Parathyroid adenoma (tissue), 2 donors: ENCODE measurements at regions not wholly inside any gene's neighbourhood (a gene's known extent, or its start where the extent isn't known, plus 50 kb on each side); places are given as distances from the start of the nearest gene placed in this dataset.

Experiments
- H2AFZ ChIP-seq: fragments of 300-600 bp; sonication (generic); one replicate; pipeline ENCODE4 v1.7.0; 2017; ENCODE audit warnings: antibody characterized with exemption, mild to moderate bottlenecking
- H3K27ac ChIP-seq: fragments of 300-600 bp; sonication (generic); one replicate; pipeline ENCODE4 v1.7.0; 2017
- H3K27me3 ChIP-seq: fragments of 300-600 bp; sonication (generic); one replicate; pipeline ENCODE4 v1.7.0; 2017; ENCODE audit warnings: low read length; ENCODE audit not compliant: control insufficient read depth, insufficient read depth
- H3K36me3 ChIP-seq: fragments of 300-600 bp; sonication (generic); one replicate; pipeline ENCODE4 v1.7.0; 2017; ENCODE audit warnings: low read length; ENCODE audit not compliant: control insufficient read depth, insufficient read depth
- H3K4me1 ChIP-seq: fragments of 300-600 bp; sonication (generic); one replicate; pipeline ENCODE4 v1.7.0; 2017; ENCODE audit warnings: control low read depth
- H3K4me2 ChIP-seq: fragments of 300-600 bp; sonication (generic); one replicate; pipeline ENCODE4 v1.7.0; 2017; ENCODE audit warnings: low read length
- H3K4me3 ChIP-seq: fragments of 300-600 bp; sonication (generic); one replicate; pipeline ENCODE4 v1.7.0; 2017; ENCODE audit warnings: low read depth, low read length
- H3K79me2 ChIP-seq: fragments of 300-600 bp; sonication (generic); one replicate; pipeline ENCODE4 v1.7.0; 2017; ENCODE audit warnings: control low read depth
- H3K9ac ChIP-seq: fragments of 300-600 bp; sonication (generic); one replicate; pipeline ENCODE4 v1.7.0; 2017; ENCODE audit warnings: mild to moderate bottlenecking
- H3K9me3 ChIP-seq: fragments of 300-600 bp; sonication (generic); one replicate; pipeline ENCODE4 v1.7.0; 2017; ENCODE audit warnings: low read length; ENCODE audit not compliant: control insufficient read depth
- TF ChIP-seq, protein P1 (sequence below): fragments of 300-600 bp; sonication (generic); IDR thresholded peaks from one replicate; pipeline ENCODE4 v1.7.0; 2017; ENCODE audit warnings: antibody characterized with exemption, mild to moderate bottlenecking
- donor health status: primary hyperparathyroidism.

GRCh38 chr13:67445436-67445835, 215.3 kb upstream of the PCDH9 start:
- Histone ChIP-seq H3K4me3 (no peak overlapping the region), H3K9ac (no peak overlapping the region), H3K27ac (no peak overlapping the region), H3K36me3 (no peaks in the 10 kb centered on the region), H3K27me3 (no peaks in the 10 kb centered on the region), H3K79me2 (no peaks in the 10 kb centered on the region), H3K4me2 (no peak overlapping the region), H3K9me3 (no peaks in the 10 kb centered on the region), H3K4me1 (no peaks in the 10 kb centered on the region), H2AFZ (no peak overlapping the region)
- TF ChIP-seq, protein P1, sequence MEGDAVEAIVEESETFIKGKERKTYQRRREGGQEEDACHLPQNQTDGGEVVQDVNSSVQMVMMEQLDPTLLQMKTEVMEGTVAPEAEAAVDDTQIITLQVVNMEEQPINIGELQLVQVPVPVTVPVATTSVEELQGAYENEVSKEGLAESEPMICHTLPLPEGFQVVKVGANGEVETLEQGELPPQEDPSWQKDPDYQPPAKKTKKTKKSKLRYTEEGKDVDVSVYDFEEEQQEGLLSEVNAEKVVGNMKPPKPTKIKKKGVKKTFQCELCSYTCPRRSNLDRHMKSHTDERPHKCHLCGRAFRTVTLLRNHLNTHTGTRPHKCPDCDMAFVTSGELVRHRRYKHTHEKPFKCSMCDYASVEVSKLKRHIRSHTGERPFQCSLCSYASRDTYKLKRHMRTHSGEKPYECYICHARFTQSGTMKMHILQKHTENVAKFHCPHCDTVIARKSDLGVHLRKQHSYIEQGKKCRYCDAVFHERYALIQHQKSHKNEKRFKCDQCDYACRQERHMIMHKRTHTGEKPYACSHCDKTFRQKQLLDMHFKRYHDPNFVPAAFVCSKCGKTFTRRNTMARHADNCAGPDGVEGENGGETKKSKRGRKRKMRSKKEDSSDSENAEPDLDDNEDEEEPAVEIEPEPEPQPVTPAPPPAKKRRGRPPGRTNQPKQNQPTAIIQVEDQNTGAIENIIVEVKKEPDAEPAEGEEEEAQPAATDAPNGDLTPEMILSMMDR = no peak

GRCh38 chr13:67443923-67444322, 213.8 kb upstream of the PCDH9 start:
- Histone ChIP-seq H3K36me3 (no peaks in the 10 kb centered on the region), H3K27ac (no peak overlapping the region), H3K9me3 (no peaks in the 10 kb centered on the region), H3K4me3 (no peak overlapping the region), H3K9ac (no peak overlapping the region), H3K4me1 (no peaks in the 10 kb centered on the region), H3K27me3 (no peaks in the 10 kb centered on the region), H2AFZ (no peak overlapping the region), H3K79me2 (no peaks in the 10 kb centered on the region), H3K4me2 (no peak overlapping the region)
- TF ChIP-seq, protein P1 = no peak

DNA sequence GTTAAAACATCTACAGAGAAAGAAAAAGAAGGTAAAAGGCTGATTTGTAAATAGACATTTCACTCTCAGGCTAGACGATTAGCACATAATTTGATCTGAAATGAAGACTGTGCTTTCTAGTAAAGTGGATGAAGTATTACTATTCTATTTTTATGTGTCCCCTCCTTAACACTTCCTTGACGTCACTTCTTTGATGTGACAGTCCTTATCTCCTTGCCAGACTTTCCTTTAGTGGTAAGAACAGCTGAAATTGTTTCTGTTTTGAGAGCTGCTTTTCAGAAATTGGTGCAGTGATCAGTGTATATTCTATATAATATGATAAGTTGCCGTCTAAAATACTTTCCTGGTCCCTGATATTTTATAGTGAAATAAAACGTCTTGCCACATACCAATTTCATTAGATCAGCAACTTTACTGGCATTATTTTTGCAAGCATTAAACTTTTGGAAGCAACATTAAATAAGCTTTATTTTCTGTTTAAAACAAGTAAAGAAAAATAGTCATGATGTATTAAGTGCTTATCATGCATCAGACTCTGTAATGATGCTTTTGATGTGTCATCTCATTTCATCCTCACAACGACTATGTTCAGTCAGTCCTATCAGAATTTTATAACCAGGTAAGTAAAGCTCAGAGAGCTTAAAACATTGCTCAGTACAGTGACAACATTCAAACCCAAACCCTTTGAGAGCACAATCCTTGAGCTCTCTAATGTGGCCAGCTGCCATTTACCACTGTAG, 210.3 kb upstream of the PCDH9 start:
- H3K4me2 ChIP-seq = no peak overlapping the region
- H3K27ac ChIP-seq = no peak overlapping the region
- no peak overlapping the region for H2AFZ ChIP-seq
- H3K36me3 ChIP-seq = no peaks in the 10 kb centered on the region
- no peaks in the 10 kb centered on the region for H3K4me1 ChIP-seq
- TF ChIP-seq, protein P1 = no peak
- H3K9me3 ChIP-seq = no peaks in the 10 kb centered on the region
- H3K9ac ChIP-seq = no peak overlapping the region
- no peaks in the 10 kb centered on the region for H3K79me2 ChIP-seq
- no peaks in the 10 kb centered on the region for H3K27me3 ChIP-seq
- H3K4me3 ChIP-seq = no peak overlapping the region

DNA sequence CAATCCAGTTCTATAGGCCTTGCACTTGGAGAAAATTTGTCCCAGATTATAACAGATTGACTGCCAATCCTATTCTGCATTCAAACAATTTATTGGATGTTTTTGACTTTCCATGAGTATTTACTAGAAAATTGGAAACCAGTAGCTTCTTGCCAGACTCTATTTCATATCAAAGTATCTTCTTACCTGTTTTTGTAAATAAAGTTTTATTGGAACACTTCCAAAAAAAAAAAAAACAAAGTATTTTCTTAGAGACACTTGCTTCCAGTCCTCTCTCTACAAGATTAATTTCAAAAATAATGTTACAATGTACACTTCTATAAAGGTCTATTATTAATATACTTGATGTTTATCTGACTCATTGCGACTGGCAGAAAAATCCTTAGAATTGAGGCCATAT, 209.2 kb upstream of the PCDH9 start:
- TF ChIP-seq, protein P1 = no peak
- no peak overlapping the region for H3K27ac ChIP-seq
- no peaks in the 10 kb centered on the region for H3K36me3 ChIP-seq
- H3K9me3 ChIP-seq = no peaks in the 10 kb centered on the region
- no peak overlapping the region for H2AFZ ChIP-seq
- no peak overlapping the region for H3K4me2 ChIP-seq
- no peak overlapping the region for H3K9ac ChIP-seq
- H3K4me1 ChIP-seq = no peaks in the 10 kb centered on the region
- H3K27me3 ChIP-seq = no peaks in the 10 kb centered on the region
- no peaks in the 10 kb centered on the region for H3K79me2 ChIP-seq
- H3K4me3 ChIP-seq = no peak overlapping the region

DNA sequence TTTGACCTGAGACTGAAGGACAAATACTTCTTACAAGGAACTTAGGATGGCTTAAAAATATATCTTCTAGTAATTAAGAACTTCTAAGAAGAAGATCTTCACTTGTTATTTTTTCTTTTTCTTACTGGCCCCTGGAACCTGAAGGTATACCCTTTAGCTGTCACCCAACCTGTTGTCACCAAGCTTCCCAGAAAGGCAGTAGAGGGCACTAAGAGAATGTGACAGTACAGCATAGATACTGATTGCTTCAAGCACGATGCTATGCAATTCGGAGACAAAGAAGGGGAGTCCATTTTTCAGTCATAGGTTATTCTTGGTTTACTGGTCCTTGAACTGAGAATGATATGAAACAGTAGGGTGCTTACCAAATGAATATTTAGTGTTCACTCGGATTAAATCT, 208.3 kb upstream of the PCDH9 start:
- no peak overlapping the region for H3K9ac ChIP-seq
- no peak overlapping the region for H3K4me2 ChIP-seq
- TF ChIP-seq, protein P1 = no peak

More for the DNA sequence above, 208.3 kb upstream of the PCDH9 start:
- Histone ChIP-seq H3K9me3 (no peaks in the 10 kb centered on the region), H3K79me2 (no peaks in the 10 kb centered on the region), H3K36me3 (no peaks in the 10 kb centered on the region), H3K4me3 (no peak overlapping the region), H2AFZ (no peak overlapping the region), H3K4me1 (no peaks in the 10 kb centered on the region), H3K27me3 (no peaks in the 10 kb centered on the region), H3K27ac (no peak overlapping the region)
